Kidney capillary endothelial cell (primary cell): ENCODE measurements at regions not wholly inside any gene's neighbourhood (a gene's known extent, or its start where the extent isn't known, plus 50 kb on each side); places are given as distances from the start of the nearest gene placed in this dataset.
A peak's percentile ranks its signal among the peaks of the same experiment; 100 is the strongest.
"Not testable (repeated sequence)": the region's sequence is repeated elsewhere in the genome, so short reads cannot be mapped to it uniquely, and the experiment has no call there.

Experiments
- DNase-seq: peaks from one replicate; pipeline ENCODE4 v3.0.0-alpha.2; 2018; ENCODE audit warnings: low spot score

GRCh38 chr11:134497586-134497985 lies 85.5 kb upstream of the B3GAT1 start:
- no peak for DNase-seq

- DNase-seq, result not testable (repeated sequence)
Observed at GRCh38 chr11:134496058-134496457, 84.0 kb upstream of the B3GAT1 start.

DNA sequence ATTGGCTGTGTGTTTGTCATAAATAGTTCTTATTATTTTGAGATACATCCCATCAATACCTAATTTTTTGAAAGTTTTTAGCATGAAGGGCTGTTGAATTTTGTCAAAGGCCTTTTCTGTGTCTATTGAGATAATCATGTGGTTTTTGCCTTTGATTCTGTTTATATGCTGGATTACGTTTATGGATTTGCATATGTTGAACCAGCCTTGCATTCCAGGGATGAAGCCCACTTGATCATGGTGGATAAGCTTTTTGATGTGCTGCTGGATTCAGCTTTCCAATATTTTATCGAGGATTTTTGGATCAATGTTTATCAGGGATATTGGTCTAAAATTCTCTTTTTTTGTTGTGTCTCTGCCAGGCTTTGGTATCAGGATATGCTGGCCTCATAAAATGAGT lies 82.4 kb upstream of the B3GAT1 start:
- DNase-seq, result not testable (repeated sequence)

GRCh38 chr11:134492411-134492810 lies 80.4 kb upstream of the B3GAT1 start:
- DNase-seq, result not testable (repeated sequence)

DNA sequence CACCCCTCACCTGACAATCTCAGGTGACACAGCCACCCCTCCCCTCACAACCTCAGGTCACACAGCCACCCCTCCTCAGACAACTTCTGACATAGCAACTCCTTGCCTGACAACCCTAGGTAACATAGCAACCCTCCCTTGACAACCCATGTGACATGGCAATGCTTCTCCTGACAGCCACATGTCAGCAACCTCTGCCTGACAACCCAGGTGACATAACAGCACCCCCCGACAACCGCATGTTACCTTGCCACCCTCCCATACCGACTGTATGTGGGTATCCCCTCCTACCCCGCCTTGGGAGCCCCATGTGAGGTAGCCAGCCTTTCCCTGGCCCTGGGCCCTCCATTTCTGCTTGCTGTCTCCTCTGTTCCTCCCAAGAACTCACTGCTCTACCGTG lies 77.7 kb upstream of the B3GAT1 start:
- DNase-seq, result no peak

GRCh38 chr11:134488913-134489312 lies 76.9 kb upstream of the B3GAT1 start:
- DNase-seq, result no peak

DNA sequence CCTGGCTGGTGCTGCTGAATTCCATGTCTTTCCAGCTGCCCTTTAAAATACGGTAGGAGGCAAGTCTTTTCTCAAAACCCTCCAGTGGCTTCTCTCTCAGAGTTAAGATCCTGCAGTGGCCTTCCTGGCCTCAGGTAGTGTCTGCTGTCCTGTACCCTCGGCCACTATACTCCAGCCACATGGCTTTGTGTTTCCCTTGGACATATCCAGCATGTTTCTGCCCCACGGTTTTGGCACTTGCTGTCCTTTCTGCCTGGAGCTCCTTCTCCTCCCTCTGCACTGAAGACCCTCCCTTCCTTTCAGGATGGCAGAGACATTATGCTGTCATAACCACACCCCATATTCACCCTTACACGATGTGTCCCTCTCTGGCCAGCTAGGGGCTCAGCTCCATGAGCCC lies 76.5 kb upstream of the B3GAT1 start:
- no peak for DNase-seq

DNA sequence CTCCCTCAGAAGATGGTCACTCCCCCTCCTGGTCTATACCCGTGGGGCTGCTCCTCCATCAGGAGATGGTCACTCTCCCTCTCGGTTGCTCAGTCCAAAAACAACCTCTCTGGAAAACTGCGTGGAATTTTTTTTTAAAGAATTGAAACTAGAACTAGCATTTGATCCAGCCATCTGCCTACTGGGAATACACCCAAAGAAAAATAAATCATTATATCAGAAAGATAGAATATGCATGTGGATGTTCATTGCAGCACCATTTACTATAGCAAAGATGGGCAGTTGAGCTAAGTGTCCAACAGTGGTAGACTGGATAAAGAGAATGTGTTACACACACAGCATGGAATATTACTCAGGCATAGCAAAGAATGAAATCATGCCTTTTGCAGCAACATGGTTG lies 75.7 kb upstream of the B3GAT1 start:
- DNase-seq, result no peak

DNA sequence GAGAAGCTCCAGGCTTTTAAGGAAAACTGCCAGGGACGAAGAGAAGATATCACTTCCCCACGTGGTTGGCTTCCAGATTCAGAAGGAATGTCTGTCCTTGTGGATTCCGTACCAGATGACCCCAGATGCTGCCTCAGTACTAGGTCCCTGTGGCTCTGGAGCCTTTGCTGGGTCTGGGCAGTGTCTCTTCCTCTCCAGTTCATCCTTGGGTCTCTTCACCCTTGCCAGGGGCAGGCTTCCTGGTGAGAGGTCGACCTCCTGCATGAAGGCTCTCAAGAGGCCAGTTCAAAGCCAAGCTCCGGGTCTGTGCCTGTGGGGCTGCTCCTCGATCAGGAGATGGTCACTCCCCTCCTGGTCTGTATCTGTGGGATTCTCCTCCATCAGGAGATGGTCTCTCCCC lies 74.7 kb upstream of the B3GAT1 start:
- DNase-seq, result no peak

- no peak for DNase-seq
Observed at GRCh38 chr11:134486106-134486505, 74.1 kb upstream of the B3GAT1 start.

- DNase-seq, result no peak
Observed at GRCh38 chr11:134485316-134485715, 73.3 kb upstream of the B3GAT1 start.

DNA sequence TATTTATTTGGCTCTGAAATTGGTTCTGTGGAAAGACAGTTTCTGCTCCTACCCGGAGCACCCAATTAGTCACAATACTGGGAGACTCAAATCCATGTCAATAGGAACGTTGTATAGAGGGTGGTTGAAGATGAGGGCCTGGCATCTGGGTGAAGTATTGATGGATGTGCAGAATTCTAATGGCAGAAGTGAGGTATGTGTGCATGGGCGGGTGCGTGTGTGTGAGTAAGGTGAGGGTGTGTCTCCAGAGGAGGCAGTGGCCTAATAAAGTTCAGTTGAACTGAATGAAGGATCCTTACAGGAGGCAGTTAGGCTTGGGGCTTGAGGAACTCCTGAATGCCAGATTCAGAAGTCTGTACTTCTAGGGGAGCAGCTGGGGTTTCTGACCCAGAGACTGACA lies 71.8 kb upstream of the B3GAT1 start:
- DNase-seq, result no peak

DNA sequence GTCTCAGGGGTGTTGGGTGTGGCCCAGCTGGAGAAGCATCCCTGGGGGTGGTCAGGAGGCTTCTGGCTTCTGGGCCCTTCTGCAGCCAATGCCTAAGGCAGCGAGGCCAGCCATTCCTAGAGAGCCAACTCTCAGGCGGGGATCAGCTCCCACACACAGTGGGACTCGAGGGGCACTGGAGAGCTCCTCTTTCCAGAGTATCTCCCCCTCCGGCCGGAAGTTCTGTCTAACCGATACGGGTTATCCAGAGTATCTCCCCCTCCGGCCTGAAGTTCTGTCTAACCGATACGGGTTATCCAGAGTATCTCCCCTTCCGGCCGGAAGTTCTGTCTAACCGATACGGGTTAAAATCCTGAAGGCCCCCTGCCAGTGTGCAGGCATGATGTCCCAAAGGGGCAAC lies 71.2 kb upstream of the B3GAT1 start:
- no peak for DNase-seq

- DNase-seq, result no peak
Observed at GRCh38 chr11:134482865-134483264, 70.8 kb upstream of the B3GAT1 start.

DNA sequence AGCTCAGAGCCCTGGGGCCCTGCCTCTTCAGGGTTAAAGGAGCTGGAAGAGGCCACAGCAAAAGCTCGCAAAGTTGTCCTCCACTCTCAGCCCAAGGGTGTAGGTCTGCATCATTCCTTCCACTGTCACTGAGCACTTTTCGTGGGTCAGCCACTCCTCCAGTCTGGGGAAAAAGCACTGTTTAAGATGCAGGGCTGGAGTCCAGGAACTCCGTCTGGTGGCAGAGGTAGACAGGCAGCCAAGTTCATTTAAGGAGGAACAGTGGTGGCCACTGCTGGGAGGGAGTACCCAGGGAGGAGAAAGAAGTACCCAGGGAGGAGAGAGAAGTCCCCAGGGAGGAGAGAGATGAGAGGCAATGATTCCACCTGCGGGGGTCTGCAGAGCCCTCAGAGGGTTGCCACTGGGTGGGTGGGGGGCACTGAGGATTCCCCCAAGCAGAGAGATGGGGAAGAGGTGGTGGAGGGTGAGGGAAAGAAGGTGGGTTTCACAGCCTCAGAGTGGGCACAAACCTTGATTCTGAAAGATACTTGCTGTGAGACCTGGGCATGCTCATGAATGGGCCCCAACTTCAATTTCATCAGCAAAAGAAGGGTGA lies 70.0 kb upstream of the B3GAT1 start:
- DNase-seq, result no peak

GRCh38 chr11:134481135-134481534 lies 69.1 kb upstream of the B3GAT1 start:
- DNase-seq, result no peak

- no peak for DNase-seq
Observed at GRCh38 chr11:134480136-134480712, 68.2 kb upstream of the B3GAT1 start.

DNA sequence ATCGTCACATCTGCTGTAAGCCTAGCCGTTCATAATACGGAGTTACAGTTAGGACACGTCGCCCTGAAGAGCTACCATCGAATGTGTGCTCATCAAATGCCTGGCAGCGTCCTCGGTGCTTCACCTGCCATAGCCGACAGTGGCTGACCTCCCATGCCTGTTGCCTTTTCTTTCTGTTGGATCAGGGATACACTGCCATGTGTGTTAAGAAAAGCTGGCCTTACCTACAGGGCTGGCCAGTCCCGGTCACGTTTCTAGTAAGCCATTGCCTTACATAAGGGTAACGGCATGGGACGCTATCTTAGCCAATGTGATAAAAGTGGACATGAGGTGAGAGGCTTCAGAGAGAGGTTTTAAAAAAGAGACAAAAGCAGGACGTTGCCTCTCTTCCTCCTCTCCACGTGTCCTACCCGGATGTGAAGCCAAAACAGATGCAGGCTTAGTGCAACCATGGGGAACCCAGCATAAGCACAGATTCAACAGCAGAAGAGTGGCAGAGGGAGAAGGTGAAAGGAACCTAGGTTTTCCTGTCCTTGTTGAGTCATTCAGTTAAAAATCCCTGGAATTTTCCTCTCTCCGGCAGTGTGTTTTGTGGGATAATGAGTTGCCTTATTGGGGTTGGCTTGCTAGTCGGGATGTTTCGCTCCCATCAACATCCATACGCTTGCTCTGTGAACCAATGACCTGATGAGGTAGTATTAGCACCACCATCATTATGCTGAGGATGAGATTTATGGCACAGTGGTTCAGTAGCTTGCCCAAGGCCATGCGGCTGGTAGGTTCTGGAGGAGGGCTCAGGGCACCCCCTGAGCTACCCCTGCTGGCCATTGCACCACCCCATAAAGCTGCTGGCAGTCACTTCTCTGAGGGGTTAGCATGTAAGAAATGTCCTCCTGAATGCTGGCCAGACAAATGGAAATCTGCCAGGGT lies 67.4 kb upstream of the B3GAT1 start:
- DNase-seq, result no peak

DNA sequence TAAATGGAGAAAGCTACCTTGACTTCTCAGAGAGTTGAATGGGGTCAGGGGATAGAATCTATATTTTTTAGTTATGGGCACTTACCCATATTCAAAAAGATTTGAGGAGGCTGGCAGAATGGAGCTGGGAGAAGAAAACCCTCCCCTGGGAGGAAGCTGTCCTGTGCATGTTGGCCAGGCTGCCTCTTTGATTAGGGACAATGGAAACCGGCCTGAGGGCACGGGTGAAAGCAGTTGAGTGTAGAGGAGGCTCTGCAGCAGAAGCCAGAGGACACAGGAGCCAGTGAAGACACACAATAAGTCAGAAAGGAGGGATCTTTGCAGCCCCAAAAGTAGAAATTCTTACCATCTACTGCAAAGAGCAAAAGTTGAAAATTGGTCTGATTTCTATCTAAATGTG lies 66.6 kb upstream of the B3GAT1 start:
- DNase-seq, result no peak

DNA sequence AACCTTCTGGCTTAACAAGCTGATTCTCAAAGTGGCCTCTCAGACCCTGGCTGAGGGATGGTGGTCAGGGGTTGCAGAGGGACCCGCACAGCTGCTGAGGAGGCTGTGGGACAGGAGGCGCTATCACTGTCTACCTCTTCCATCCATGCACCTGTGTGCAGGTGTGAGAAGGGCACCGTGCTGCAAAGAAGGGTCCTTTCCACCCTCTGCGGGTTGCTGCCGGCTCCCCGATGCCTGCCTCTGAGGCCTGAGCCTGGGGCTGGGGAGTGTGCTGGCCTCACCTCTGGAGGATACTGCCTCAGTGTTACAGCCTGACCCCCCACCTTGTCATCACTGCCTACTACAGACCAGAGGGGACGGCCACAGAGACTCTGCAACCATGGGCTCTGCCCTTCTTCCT lies 66.1 kb upstream of the B3GAT1 start:
- no peak for DNase-seq

GRCh38 chr11:134477486-134477885 lies 65.4 kb upstream of the B3GAT1 start:
- no peak for DNase-seq

DNA sequence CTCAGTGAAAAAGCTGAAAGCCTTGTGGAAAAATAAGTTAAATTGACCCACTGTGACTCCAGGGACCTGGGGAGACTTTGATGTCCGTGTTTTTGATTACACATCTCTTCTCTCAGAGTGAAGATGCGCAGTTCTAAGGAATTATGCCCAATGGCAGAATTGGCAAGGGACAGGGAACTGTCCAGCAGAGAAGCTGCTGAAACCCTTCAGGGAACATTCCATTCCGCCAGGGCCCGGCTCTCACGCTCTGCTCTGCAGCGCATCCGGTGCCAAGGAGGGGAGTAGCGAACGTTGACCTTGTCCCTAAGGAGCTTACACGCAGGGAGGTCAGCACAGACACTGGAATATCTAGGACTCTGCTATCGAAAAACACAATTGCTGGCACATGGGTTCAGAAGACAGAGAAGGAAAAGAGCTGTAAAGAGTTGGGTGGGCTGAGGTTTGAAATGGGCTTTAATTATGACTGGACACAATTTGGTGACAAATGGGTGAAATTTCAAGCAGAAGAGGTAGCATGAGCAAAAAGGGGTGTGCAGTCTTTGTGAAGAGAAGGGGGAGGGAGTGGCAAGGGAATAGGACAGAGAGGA lies 64.5 kb upstream of the B3GAT1 start:
- peak; percentile 9 for DNase-seq

DNA sequence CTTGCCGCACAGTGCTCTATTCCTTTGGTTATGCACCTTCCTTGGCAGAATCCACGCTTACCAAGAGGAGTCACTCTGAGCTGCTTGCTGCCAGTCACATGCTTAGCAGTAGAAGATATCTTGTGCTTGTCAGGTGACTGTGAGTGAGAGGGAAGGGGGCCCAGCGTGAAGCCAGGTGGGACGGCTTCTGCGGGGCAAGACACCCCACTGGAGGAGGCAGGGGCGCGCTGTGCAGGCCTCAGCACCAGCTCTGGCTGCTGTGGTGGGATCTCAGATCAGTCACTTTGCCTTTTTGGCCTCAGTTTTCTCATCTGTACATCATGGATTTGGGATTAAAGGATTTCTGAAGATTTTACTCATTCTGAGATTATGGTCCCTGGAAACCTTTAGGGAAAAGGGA lies 63.9 kb upstream of the B3GAT1 start:
- no peak for DNase-seq
